OCI-LY1 (cell line): ENCODE measurements at regions not wholly inside any gene's neighbourhood (a gene's known extent, or its start where the extent isn't known, plus 50 kb on each side); places are given as distances from the start of the nearest gene placed in this dataset.

ENCODE experiments used
- H2AFZ ChIP-seq: fragments of 200-600 bp; sonication (generic), shearing (Covaris generic); 2 replicates; pipeline ENCODE4 v1.6.0; 2014; ENCODE audit warnings: antibody characterized with exemption, mild to moderate bottlenecking, low read length
- H3F3A ChIP-seq: fragments of 200-600 bp; sonication (generic), shearing (Covaris generic); 2 replicates; pipeline ENCODE4 v1.6.0; 2014; ENCODE audit warnings: mild to moderate bottlenecking, antibody characterized with exemption, low read length, moderate library complexity; ENCODE audit not compliant: insufficient read depth
- H3K27ac ChIP-seq: fragments of 200-600 bp; sonication (generic); 2 replicates; pipeline ENCODE4 v1.5.1; 2014; ENCODE audit warnings: low read length, mixed run types, mild to moderate bottlenecking, low read depth; ENCODE audit not compliant: poor library complexity, severe bottlenecking
- H3K27me3 ChIP-seq: fragments of 200-600 bp; sonication (generic); 2 replicates; pipeline ENCODE4 v1.6.0; 2014; ENCODE audit warnings: antibody characterized with exemption, mild to moderate bottlenecking, low read length, moderate library complexity; ENCODE audit not compliant: insufficient read depth
- H3K36me3 ChIP-seq: fragments of 200-600 bp; sonication (generic); 2 replicates; pipeline ENCODE4 v1.6.1; 2014; ENCODE audit warnings: mild to moderate bottlenecking, antibody characterized with exemption, low read length, moderate library complexity, mixed read lengths; ENCODE audit not compliant: insufficient read depth
- H3K4me1 ChIP-seq: fragments of 200-600 bp; sonication (generic); 2 replicates; pipeline ENCODE4 v1.5.1; 2014; ENCODE audit warnings: mild to moderate bottlenecking, low read length, moderate library complexity; ENCODE audit not compliant: insufficient read depth, severe bottlenecking
- H3K4me2 ChIP-seq: fragments of 200-600 bp; sonication (generic), shearing (Covaris generic); 2 replicates; pipeline ENCODE4 v1.6.1; 2014; ENCODE audit warnings: low read length
- H3K4me3 ChIP-seq: fragments of 200-600 bp; sonication (generic); 2 replicates; pipeline ENCODE4 v1.5.1; 2014; ENCODE audit warnings: low read length, low read depth, mild to moderate bottlenecking, mixed read lengths; ENCODE audit not compliant: poor library complexity, severe bottlenecking
- H3K79me2 ChIP-seq: fragments of 200-600 bp; shearing (Covaris generic); 2 replicates; pipeline ENCODE4 v1.6.1; 2016; ENCODE audit warnings: mixed run types, low read length, mixed read lengths; ENCODE audit not compliant: insufficient read depth
- H3K9ac ChIP-seq: fragments of 200-600 bp; sonication (generic), shearing (Covaris generic); 2 replicates; pipeline ENCODE4 v1.6.1; 2014; ENCODE audit warnings: mild to moderate bottlenecking, low read length, mixed read lengths
- H3K9me2 ChIP-seq: fragments of 200-600 bp; sonication (generic), shearing (Covaris generic); 2 replicates; pipeline ENCODE4 v1.6.1; 2014; ENCODE audit warnings: low read depth, mild to moderate bottlenecking, low read length, mixed read lengths
- H3K9me3 ChIP-seq: fragments of 200-600 bp; shearing (Covaris generic); 2 replicates; pipeline ENCODE4 v1.6.1; 2014; ENCODE audit warnings: low read length, mixed read lengths
- H4K20me1 ChIP-seq: fragments of 200-600 bp; sonication (generic), shearing (Covaris generic); 2 replicates; pipeline ENCODE4 v1.6.0; 2016; ENCODE audit warnings: mild to moderate bottlenecking, low read length; ENCODE audit not compliant: insufficient read depth
- EZH2 ChIP-seq: fragments of 200-600 bp; sonication (generic), shearing (Covaris generic); IDR thresholded peaks from 2 replicates; pipeline ENCODE4 v1.8.0; 2017; ENCODE audit warnings: borderline replicate concordance, mixed run types, mild to moderate bottlenecking, antibody characterized with exemption, low read length, moderate library complexity, mixed read lengths
- TF ChIP-seq, protein P1 (sequence below): fragments of 200-600 bp; sonication (generic), shearing (Covaris generic); IDR thresholded peaks from 2 replicates; pipeline ENCODE4 v1.5.1; 2017; ENCODE audit warnings: mild to moderate bottlenecking, antibody characterized with exemption, low read length, moderate library complexity, mixed read lengths

DNA sequence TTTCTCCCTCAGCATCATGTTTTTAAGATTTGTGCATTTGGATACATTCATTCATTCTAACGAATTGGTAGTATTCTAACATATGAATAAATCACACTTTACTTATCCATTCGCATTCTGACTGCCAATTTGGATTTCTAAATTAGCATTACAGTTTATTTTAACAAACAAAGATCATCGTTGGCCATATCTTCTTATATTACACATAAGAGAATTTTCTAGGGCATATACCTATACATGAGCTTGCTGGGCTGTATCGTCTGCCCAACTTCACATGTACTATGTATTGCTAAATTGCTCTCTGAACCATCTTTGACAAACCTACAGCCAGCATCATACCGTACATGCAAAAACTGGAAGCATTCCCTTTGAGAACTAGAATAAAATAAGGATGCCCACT is 265.8 kb upstream of the PPP2R3A start:
- H3K36me3 ChIP-seq = no peaks in the 10 kb centered on the region

DNA sequence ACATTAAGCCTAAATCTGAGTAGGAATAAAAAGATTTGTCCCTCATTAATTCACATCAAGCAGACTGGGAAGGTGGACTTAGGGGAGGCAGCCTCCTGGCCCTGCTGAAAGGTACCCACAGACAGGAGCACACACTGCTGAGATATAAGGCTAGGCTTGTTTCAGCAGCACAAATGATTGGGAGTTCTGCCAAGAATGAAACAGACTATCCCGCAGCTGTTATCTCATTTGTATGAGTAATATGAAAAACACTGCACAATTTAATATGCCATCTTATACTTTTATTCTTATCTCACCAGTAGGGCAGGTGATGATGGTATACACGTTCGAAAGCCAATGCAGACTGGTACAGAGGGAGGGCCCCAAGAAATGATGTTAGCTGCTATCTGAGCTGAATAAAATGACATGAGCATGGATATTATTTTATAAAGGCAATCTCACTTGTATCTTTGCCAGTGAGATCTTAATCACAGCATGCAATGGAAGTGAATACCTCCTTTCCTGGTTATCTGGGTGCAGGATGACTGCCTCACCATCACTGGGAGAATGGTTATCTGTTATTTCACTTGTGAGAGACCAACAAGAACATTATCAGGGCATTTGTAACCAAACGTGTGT is 258.7 kb upstream of the PPP2R3A start:
- no peaks in the 10 kb centered on the region for H3K9me3 ChIP-seq
- H3K27ac ChIP-seq = no peak overlapping the region
- no peak overlapping the region for H3K4me2 ChIP-seq
- no peak overlapping the region for H2AFZ ChIP-seq
- no peaks in the 10 kb centered on the region for H3K79me2 ChIP-seq
- H3K9me2 ChIP-seq = no peaks in the 10 kb centered on the region
- H3K4me1 ChIP-seq = no peaks in the 10 kb centered on the region
- no peak overlapping the region for H3K9ac ChIP-seq
- no peak for TF ChIP-seq EZH2
- TF ChIP-seq, protein P1, sequence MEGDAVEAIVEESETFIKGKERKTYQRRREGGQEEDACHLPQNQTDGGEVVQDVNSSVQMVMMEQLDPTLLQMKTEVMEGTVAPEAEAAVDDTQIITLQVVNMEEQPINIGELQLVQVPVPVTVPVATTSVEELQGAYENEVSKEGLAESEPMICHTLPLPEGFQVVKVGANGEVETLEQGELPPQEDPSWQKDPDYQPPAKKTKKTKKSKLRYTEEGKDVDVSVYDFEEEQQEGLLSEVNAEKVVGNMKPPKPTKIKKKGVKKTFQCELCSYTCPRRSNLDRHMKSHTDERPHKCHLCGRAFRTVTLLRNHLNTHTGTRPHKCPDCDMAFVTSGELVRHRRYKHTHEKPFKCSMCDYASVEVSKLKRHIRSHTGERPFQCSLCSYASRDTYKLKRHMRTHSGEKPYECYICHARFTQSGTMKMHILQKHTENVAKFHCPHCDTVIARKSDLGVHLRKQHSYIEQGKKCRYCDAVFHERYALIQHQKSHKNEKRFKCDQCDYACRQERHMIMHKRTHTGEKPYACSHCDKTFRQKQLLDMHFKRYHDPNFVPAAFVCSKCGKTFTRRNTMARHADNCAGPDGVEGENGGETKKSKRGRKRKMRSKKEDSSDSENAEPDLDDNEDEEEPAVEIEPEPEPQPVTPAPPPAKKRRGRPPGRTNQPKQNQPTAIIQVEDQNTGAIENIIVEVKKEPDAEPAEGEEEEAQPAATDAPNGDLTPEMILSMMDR = no peak
- H3F3A ChIP-seq = no peaks in the 10 kb centered on the region
- H3K27me3 ChIP-seq = no peaks in the 10 kb centered on the region
- H4K20me1 ChIP-seq = no peaks in the 10 kb centered on the region
- H3K36me3 ChIP-seq = no peaks in the 10 kb centered on the region
- H3K4me3 ChIP-seq = no peak overlapping the region

More for the DNA sequence above, 265.8 kb upstream of the PPP2R3A start:
- Histone ChIP-seq H3K9me2 (no peaks in the 10 kb centered on the region), H3K4me1 (no peaks in the 10 kb centered on the region), H3K4me3 (no peak overlapping the region), H2AFZ (no peak overlapping the region), H3K27ac (no peak overlapping the region), H3K79me2 (no peaks in the 10 kb centered on the region), H3K4me2 (no peak overlapping the region), H3K9me3 (no peaks in the 10 kb centered on the region), H3K27me3 (no peaks in the 10 kb centered on the region), H4K20me1 (no peaks in the 10 kb centered on the region), H3F3A (no peaks in the 10 kb centered on the region), H3K9ac (no peak overlapping the region)
- TF ChIP-seq EZH2 = no peak
- TF ChIP-seq, protein P1 = no peak

DNA sequence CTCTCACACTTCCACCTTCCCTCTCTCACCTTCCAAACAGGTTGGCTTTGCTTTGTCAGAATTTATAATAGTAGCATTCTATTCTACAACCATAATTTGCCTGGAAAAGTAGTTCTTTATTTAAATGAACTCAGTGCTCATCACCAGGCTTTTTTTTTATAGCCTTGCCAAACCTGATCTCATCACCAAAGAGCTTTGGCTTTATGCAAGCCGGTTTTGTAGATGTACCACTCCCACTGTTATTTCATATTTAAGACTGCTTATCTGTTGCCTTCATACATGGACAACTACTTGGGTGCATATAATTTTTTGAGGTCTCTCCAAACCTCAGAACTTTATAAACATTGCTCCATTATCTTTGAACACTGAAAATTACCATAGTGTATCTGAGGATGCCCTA is 246.1 kb upstream of the PPP2R3A start:
- H3K9ac ChIP-seq = no peak overlapping the region
- H3K4me2 ChIP-seq = no peak overlapping the region
- H3K79me2 ChIP-seq = no peaks in the 10 kb centered on the region
- H3K36me3 ChIP-seq = no peaks in the 10 kb centered on the region
- no peaks in the 10 kb centered on the region for H4K20me1 ChIP-seq
- H3K9me2 ChIP-seq = no peaks in the 10 kb centered on the region
- H3K4me1 ChIP-seq = no peaks in the 10 kb centered on the region
- H3K9me3 ChIP-seq = no peaks in the 10 kb centered on the region
- no peak for TF ChIP-seq EZH2
- TF ChIP-seq, protein P1 = no peak
- H2AFZ ChIP-seq = no peak overlapping the region
- no peak overlapping the region for H3K4me3 ChIP-seq
- H3K27ac ChIP-seq = no peak overlapping the region
- H3F3A ChIP-seq = no peaks in the 10 kb centered on the region
- no peaks in the 10 kb centered on the region for H3K27me3 ChIP-seq
